Stimulated activated CD4-positive, alpha-beta T cell treated with anti-CD3 and anti-CD28 coated beads, Interleukin-4, amount 100 ng/mL, for 1 hour (primary cell): ENCODE measurements at regions not wholly inside any gene's neighbourhood (a gene's known extent, or its start where the extent isn't known, plus 50 kb on each side); places are given as distances from the start of the nearest gene placed in this dataset.
"Not testable (repeated sequence)": the region's sequence is repeated elsewhere in the genome, so short reads cannot be mapped to it uniquely, and the experiment has no call there.

ENCODE experiments used
- DNase-seq: peaks from one replicate; pipeline ENCODE4 v3.0.0-alpha.2; 2020

GRCh38 chr15:44849701-44850403 is 106.6 kb upstream of the TERB2 start:
- not testable (repeated sequence) for DNase-seq

- peak; percentile 72 for DNase-seq
Measured at GRCh38 chr15:44853304-44853950, 103.1 kb upstream of the TERB2 start.

- not testable (repeated sequence) for DNase-seq
Measured at GRCh38 chr15:44854696-44855095, 101.8 kb upstream of the TERB2 start.

- DNase-seq: not testable (repeated sequence)
Measured at GRCh38 chr15:44856284-44856683, 100.2 kb upstream of the TERB2 start.

- DNase-seq: not testable (repeated sequence)
Measured at GRCh38 chr15:44857164-44857710, 99.2 kb upstream of the TERB2 start.

- DNase-seq: not testable (repeated sequence)
Measured at GRCh38 chr15:44859088-44859487, 97.4 kb upstream of the TERB2 start.

GRCh38 chr15:44860168-44860567 is 96.3 kb upstream of the TERB2 start:
- not testable (repeated sequence) for DNase-seq

- no peak for DNase-seq
Measured at GRCh38 chr15:44861439-44861910, 95.0 kb upstream of the TERB2 start.

GRCh38 chr15:44861917-44862316 is 94.6 kb upstream of the TERB2 start:
- no peak for DNase-seq

GRCh38 chr15:44862866-44863265 is 93.6 kb upstream of the TERB2 start:
- not testable (repeated sequence) for DNase-seq

- DNase-seq: not testable (repeated sequence)
Measured at GRCh38 chr15:44868100-44868499, 88.4 kb upstream of the TERB2 start.

- not testable (repeated sequence) for DNase-seq
Measured at GRCh38 chr15:44870125-44870524, 86.4 kb upstream of the TERB2 start.

- no peak for DNase-seq
Measured at GRCh38 chr15:44873103-44873502, 83.4 kb upstream of the TERB2 start.

GRCh38 chr15:44879066-44879465 is 77.4 kb upstream of the TERB2 start:
- DNase-seq: no peak

- DNase-seq: peak; percentile 11
Measured at GRCh38 chr15:44882499-44882968, 74.0 kb upstream of the TERB2 start.

- DNase-seq: no peak
Measured at GRCh38 chr15:44883199-44883877, 73.1 kb upstream of the TERB2 start.

GRCh38 chr15:44898890-44899651 is 57.4 kb upstream of the TERB2 start:
- not testable (repeated sequence) for DNase-seq

GRCh38 chr15:44899775-44900174 is 56.7 kb upstream of the TERB2 start:
- not testable (repeated sequence) for DNase-seq

GRCh38 chr15:44900796-44901195 is 55.7 kb upstream of the TERB2 start:
- not testable (repeated sequence) for DNase-seq

GRCh38 chr15:44903281-44903680 is 53.2 kb upstream of the TERB2 start:
- DNase-seq: not testable (repeated sequence)

GRCh38 chr15:44904651-44905340 is 51.7 kb upstream of the TERB2 start:
- not testable (repeated sequence) for DNase-seq
